ENCODE measurements at regions not wholly inside any gene's neighbourhood (a gene's known extent, or its start where the extent isn't known, plus 50 kb on each side); places are given as distances from the start of the nearest gene placed in this dataset.
"Not testable (repeated sequence)": the region's sequence is repeated elsewhere in the genome, so short reads cannot be mapped to it uniquely, and the experiment has no call there.

DNA sequence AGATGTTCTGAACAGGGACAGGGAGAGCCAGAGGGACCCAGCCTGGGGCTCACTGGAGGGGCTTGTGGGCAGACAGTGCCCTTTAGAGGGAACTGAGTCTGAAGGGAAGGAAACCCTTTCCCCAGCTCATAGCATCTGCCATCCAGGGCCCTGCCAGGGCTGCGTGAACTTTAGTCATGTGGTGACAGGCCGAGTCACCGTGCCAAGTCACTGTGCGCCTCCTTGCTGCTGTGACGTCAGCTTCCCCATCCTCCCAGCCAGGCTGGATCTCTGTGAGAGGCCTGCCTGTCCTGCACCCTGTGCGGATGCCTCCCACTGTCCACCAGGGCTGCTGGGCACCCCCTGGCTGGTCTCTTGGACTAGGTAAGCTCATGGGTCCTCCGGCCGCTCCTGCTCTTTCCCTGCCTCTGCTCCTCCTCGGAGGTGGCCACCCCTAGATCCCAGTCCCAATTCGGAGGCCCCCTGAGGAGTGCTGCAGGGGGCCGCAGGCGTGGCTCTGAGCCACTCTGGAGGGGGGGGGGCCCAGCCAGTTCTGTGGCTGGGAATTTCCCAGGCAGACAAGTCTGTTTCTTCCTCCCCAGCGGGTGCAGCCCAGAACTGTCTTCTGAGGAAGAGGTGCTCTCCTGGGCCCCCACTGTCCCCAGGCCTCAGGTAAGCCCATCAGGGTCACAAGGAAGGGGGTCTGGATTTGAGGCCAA lies 3080.9 kb downstream of the RPIA start:
- H3K4me3 ChIP-seq (ENCODE audit: low read depth, low read length); DNase-seq (ENCODE audit: low read depth): not testable (repeated sequence)

DNA sequence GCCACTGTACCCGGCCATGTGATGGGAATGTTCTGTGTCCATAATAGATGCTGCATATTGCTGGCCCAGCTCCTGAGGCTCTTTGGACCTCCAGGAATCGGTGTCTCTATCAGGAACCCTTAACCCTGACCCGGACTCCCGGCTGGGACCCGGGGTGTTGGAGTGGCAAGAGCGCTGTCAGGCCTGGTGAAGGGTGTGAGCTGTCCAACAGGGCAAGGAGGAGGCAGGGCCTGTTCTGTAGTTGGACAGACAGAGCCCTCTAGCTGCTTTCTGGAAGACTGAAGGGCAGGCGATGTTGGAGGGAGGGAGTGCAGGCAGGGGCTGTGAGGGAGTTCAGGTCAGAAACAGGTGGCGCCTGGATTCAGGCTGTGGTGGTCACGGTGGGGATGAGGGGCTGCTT lies 3082.3 kb downstream of the RPIA start:
- H3K4me3 ChIP-seq (ENCODE audit: low read depth, low read length); DNase-seq (ENCODE audit: low read depth): not testable (repeated sequence)

DNA sequence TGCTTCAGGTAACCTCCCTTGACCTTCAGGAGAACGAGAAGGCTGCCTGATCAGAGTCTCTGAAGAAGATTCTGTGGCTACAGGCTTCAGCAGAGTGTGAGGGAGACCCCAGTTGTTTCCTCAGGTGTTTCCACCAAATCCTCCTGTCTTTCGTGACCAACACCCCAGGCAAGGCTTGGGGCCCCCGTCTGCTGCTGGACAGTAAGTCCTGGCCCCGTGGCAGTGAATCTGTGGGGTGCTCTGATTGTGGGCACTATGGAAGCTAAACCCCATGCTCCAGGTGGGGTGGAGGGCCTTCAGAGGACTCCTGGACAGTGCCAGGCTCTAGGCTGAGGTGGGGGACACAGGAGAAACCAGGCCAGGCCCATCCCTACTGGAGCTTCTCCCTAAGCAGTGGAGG lies 3083.7 kb downstream of the RPIA start:
- not testable (repeated sequence) for DNase-seq (ENCODE audit: low read depth); H3K4me3 ChIP-seq (ENCODE audit: low read depth, low read length)

DNA sequence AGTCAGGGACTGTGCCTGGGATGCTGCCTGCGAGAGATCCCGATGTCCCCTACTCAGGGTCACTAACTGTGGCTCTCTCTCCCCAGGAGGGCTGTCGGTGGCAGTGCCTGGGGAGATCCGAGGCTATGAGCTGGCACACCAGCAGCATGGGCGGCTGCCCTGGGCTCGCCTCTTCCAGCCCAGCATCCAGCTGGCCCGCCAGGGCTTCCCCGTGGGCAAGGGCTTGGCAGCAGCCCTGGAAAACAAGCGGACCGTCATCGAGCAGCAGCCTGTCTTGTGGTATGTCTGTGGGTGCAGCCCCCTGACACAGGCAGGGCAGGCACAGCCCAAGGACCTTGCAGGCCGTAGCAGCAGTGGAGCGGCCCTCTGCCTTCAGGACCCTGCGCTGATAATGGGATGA lies 3088.9 kb downstream of the RPIA start:
- not testable (repeated sequence) for DNase-seq (ENCODE audit: low read depth); H3K4me3 ChIP-seq (ENCODE audit: low read depth, low read length)

DNA sequence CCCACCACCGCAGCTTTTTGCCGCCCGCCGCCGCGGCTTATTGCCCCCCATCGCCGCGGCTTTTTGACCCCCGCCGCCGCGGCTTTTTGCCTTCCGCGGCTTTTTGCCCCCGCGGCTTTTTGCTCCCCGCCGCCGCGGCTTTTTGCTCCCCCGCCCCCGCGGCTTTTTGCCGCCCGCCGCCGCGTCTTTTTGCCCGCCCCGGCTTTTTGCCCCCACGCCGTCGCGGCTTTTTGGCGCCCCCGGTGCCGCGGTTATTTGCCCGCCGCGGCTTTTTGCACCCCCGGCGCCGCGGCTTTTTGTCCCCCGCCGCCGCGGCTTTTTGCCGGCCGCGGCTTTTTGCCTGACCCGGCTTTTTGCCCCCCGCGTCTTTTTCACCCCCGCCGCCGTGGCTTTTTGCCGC lies 3061.8 kb upstream of the TEKT4 start:
- not testable (repeated sequence) for DNase-seq (ENCODE audit: low read depth)
- H3K4me3 ChIP-seq (ENCODE audit: low read depth, low read length): peak overlapping the region; percentile 30

DNA sequence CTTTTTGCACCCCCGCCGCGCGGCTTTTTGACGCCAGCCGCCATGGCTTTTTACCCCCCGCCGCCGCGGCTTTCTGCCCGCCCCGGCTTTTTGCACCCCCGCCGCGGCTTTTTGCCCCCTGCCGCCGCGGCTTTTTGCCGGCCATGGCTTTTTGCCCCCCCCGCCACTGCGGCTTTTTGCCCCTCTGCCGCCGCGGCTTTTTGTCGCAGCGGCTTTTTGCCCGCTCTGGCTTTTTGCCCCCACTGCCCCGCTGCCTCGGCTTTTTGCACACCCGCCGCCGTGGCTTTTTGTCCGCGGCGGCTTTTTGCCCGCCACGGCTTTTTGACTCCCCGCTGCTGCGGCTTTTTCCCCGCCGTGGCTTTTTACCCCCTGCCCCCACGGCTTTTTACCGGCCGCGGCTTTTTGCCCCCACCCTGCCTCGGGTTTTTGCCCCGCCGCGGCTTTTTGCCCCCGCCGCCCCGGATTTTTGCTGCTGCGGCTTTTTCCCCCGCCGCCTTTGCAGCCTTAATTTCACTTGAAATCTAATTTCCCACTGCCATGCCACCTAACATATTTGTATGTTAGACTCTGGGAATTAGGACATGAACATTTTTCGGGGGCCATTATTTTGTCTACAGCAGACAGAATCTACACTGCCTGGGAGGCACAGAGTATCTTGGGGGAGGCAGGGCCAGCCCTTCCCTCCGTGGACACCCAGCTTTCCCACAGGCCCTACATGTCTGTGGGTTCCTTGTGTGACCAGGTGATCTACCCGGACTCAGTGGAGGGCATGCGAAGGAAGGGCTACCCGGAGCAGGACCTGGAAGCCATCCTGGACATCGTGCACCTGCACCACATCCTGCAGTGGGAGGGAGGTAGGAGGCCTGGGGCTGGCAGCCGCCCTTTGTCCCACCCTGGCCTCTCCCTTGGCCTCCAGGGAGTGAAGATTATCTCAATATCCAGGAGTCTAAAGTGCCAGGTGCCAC lies 3031.0 kb upstream of the TEKT4 start:
- no peak overlapping the region for H3K4me3 ChIP-seq (ENCODE audit: low read depth, low read length)
- no peak for DNase-seq (ENCODE audit: low read depth)
- TF ChIP-seq, protein P1, sequence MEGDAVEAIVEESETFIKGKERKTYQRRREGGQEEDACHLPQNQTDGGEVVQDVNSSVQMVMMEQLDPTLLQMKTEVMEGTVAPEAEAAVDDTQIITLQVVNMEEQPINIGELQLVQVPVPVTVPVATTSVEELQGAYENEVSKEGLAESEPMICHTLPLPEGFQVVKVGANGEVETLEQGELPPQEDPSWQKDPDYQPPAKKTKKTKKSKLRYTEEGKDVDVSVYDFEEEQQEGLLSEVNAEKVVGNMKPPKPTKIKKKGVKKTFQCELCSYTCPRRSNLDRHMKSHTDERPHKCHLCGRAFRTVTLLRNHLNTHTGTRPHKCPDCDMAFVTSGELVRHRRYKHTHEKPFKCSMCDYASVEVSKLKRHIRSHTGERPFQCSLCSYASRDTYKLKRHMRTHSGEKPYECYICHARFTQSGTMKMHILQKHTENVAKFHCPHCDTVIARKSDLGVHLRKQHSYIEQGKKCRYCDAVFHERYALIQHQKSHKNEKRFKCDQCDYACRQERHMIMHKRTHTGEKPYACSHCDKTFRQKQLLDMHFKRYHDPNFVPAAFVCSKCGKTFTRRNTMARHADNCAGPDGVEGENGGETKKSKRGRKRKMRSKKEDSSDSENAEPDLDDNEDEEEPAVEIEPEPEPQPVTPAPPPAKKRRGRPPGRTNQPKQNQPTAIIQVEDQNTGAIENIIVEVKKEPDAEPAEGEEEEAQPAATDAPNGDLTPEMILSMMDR (IDR thresholded peaks at IDR 0.05; ENCODE audit: insufficient read depth, low read depth, low read length): no peak

DNA sequence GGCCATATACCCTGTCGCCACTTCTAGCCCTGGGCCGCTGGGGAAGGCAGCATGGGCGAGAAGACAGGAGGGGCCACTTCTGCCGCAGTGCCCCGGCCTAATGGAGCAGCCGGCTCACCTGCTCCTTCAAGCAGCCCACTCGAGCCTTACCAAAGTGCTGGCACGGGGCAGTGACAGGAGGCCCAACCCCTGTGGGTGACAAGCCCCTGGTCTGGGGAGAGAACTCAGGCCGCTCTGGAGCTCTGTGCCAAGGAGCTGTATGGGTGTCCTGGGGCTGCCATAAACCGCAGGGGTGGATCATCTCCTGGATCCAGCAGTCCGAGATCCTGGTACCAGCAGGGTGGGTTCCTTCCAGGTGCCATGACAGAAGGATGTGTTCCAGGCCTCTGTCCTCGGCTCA lies 3029.0 kb upstream of the TEKT4 start:
- not testable (repeated sequence) for DNase-seq (ENCODE audit: low read depth)

DNA sequence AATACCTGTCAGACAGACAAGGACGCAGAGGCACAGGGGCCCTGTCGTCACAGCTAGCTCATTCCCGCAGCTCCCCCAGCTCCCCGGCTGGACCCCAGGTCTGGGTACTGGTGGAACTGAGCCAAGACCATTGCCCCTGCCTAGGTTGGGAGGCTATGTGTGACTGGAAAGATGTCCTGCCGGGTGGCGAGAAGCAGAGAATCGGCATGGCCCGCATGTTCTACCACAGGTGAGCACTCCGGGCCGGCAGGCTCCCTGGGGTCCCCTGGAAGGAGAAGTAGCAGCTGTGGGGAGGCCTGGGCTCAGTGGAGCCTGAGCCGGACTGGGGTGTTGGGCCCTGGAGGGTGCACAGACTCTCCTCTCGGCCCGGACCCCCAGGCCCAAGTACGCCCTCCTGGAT lies 3028.3 kb upstream of the TEKT4 start:
- not testable (repeated sequence) for DNase-seq (ENCODE audit: low read depth)

More for the DNA sequence above, 3029.0 kb upstream of the TEKT4 start:
- H3K4me3 ChIP-seq (ENCODE audit: low read depth, low read length): not testable (repeated sequence)

DNA sequence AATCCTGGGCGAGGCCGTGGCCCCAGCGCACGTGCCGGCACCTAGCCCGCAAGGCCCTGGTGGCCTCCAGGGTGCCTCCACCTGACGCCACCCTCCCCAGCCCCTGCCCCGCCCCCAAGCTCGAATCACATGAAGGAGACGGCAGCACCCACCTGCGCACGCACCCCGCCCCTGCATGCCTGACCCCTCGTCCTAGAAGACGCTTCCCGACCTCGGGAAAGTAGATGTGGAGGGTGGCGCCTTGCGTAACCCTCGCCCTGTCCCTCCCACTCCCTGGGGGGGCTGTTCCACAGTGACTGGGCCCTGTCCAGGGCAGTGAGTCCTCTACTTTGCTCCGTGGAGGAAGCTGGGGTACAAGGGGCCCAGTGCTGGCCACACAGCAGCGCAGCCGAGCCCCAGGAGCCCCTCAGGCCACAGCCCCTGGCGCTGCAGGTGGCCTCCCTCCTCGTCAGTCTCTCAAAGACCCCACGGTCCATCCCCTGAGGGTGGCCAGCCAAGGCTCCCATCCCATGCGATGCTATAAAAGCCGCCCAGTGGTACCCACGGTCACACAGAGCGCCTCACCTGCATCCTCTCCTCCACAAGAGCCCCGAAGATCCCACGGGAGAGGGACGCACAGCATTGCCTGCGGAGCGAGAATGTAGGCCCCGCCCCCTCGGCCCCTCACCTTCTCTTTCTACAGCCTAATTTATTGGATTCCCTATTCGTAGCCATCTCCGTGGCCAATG lies 3027.3 kb upstream of the TEKT4 start:
- DNase-seq (ENCODE audit: low read depth); H3K4me3 ChIP-seq (ENCODE audit: low read depth, low read length): not testable (repeated sequence)

More for the DNA sequence above, 3028.3 kb upstream of the TEKT4 start:
- H3K4me3 ChIP-seq (ENCODE audit: low read depth, low read length): not testable (repeated sequence)

DNA sequence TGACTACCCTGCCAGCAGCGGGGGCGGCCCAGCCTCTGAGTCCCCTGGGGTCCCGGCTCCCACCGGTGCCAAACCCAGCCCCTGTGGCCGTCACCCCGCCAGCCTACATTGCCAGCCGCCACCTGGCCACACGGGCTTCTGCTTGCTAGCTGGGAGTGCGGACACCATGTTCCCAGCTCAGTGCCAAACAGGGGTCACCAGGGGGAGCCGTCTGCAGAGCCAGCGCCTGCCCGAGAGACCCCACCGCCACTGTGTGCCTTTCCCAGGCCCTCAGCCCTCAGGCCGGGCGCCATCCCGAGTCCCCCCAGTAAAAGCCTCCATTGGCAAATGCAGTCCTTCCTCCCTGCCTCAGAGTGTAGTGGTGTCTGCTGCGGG lies 3026.8 kb upstream of the TEKT4 start:
- not testable (repeated sequence) for DNase-seq (ENCODE audit: low read depth); H3K4me3 ChIP-seq (ENCODE audit: low read depth, low read length)

DNA sequence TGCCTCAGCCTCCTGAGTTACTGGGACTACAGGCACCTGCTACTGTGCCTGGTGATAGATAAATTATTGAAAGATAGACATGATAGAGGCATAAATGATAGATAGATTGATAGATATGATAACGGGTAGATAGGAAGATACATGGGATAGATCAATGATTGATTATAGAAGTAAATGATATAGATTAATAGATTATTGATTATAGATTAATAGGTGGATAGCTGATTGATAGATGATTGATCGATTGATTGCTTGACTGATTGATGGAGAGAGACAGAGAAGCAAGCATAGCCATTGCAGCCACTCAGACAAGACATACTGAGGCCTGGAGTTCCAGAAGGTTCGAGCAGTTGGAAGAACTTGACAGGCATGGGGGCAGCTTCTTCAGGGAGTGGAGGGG lies 3024.8 kb upstream of the TEKT4 start:
- not testable (repeated sequence) for DNase-seq (ENCODE audit: low read depth); H3K4me3 ChIP-seq (ENCODE audit: low read depth, low read length)

DNA sequence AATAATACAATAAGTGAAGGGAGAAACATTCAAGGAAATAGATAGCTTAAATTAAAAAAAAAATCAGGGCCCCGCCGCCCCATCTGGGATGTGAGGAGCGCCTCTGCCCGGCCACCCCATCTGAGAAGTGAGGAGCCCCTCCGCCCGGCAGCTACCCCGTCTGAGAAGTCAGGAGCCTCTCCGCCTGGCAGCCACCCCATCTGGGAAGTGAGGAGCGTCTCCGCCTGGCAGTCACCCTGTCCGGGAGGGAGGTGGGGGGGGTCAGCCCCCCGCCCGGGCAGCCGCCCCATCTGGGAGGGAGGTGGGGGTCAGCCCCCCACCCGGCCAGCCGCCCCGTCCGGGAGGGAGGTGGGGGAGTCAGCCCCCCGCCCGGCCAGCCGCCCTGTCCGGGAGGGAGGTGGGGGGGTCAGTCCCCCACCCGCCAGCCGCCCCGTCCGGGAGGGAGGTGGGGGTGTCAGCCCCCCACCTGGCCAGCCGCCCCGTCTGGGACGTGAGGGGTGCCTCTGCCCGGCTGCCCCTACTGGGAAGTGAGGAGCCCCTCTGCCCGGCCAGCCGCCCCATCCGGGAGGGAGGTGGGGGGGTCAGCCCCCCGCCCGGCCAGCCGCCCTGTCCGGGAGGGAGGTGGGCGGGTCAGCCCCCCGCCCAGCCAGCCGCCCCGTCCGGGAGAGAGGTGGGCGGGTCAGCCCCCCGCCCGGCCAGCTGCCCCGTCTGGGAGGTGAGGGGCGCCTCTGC lies 3019.4 kb upstream of the TEKT4 start:
- not testable (repeated sequence) for DNase-seq (ENCODE audit: low read depth)

DNA sequence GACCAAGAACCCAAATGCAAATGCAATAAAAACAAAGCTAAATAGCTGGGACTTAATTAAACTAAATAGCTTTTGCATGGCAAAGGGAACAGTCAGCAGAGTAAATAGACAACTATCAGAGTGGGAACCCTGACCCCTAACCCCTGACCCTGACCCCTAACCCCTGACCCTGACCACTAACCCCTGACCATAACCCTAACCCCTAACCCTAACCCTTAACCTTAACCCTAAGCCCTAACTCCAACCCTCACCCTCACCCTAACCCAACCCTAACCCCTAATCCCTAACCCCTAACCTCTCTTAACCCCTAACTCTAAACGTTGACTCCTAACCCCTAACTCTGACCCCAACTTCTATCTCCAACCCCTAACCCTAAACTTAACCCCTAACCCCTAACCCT lies 3014.3 kb upstream of the TEKT4 start:
- not testable (repeated sequence) for DNase-seq (ENCODE audit: low read depth); H3K4me3 ChIP-seq (ENCODE audit: low read depth, low read length)

More for the DNA sequence above, 3019.4 kb upstream of the TEKT4 start:
- not testable (repeated sequence) for H3K4me3 ChIP-seq (ENCODE audit: low read depth, low read length)

DNA sequence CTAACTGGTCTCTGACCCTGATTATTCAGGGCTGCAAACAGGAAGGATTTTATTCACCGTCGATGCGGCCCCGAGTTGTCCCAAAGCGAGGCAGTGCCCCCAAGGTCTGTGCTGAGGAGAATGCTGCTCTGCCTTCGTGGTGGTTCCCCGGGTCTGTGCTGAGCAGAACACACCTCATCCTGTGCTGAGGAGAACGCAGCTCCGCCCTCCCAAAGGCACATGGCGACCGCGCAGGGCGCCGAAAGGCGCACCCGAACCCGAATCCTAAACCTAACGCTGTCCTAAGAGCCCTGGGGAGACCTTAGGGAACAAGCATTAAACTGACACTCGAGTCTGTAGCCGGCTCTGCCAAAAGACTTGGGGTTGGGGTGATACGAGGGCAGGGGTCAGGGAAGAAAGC lies 3013.5 kb upstream of the TEKT4 start:
- DNase-seq (ENCODE audit: low read depth); H3K4me3 ChIP-seq (ENCODE audit: low read depth, low read length): not testable (repeated sequence)

DNA sequence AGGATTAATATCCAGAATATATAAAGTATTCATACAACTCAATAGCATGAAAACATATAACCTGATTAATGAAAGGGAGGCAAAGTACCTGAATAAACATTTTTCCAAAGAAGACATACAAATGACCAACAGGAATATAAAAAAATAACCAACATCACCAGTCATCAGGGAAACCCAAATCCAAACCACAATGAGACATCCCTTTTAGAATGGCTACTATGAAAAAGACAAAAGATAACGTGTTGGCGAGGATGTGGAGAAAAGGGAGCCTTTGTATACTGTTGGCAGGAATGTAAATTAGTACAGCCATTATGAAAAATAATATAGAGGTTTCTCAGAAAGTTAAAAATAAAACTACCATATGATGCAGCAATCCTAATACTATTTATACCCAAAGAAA lies 2999.5 kb upstream of the TEKT4 start:
- not testable (repeated sequence) for DNase-seq (ENCODE audit: low read depth); H3K4me3 ChIP-seq (ENCODE audit: low read depth, low read length)

DNA sequence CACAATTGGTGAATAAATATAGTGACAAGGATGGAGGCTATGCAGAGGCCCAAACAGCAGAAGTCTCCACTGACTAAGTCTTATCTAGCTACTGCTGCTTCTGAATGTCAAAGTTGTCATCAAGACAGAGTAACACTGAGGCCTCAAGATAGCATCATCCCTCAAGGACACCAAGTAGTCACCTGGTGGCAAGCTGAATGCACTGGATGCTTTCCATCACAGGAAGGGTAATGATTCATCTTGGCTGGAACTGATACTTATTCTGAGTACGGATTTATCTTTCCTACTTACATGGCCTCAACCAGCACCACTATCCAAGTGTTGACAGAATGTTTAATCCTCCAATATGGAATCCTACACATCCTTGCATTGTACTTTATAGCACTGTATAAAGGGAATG lies 2997.8 kb upstream of the TEKT4 start:
- H3K4me3 ChIP-seq (ENCODE audit: low read depth, low read length); DNase-seq (ENCODE audit: low read depth): not testable (repeated sequence)

DNA sequence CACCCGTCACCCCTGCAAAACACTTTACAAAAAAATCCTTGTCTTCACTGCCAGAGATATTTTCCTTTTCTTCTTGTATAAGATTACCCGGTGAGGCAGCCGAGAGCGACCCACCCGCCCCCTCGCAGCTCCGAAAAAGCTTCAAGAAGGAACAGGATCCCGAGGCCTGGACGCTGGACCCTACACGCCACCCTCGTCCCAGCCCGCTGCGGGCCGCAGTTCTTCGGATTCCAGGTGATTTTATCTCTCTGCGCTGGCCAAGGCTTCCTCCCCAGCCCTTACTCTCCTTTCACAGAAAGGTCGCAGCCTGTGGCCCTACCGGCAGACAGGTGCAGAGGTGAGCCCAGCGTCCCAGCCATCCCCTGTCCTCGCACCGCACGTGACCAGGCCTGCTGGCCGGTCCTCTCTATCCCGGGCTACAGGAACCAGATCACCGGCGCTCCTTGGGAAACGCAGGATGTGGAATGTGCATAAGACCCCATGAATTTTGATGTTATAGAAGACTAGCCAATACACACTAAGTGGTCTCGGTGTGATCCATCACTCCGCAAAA lies 2993.5 kb upstream of the TEKT4 start:
- not testable (repeated sequence) for H3K4me3 ChIP-seq (ENCODE audit: low read depth, low read length); DNase-seq (ENCODE audit: low read depth)

All from fibroblast of villous mesenchyme (primary cell).